ENCODE measurements at regions not wholly inside any gene's neighbourhood (a gene's known extent, or its start where the extent isn't known, plus 50 kb on each side); places are given as distances from the start of the nearest gene placed in this dataset.

- no peak for DNase-seq (ENCODE audit: low read depth)
These were observed 490.7 kb upstream of the SULF2 start for GRCh38 chr20:48276021-48276342.

GRCh38 chr20:48275286-48276020, 490.2 kb upstream of the SULF2 start:
- no peak for DNase-seq (ENCODE audit: low read depth)

GRCh38 chr20:48273843-48274242, 488.6 kb upstream of the SULF2 start:
- no peak for DNase-seq (ENCODE audit: low read depth)

GRCh38 chr20:48270885-48271284, 485.6 kb upstream of the SULF2 start:
- no peak for DNase-seq (ENCODE audit: low read depth)

- no peak for DNase-seq (ENCODE audit: low read depth)
These were observed 482.8 kb upstream of the SULF2 start for GRCh38 chr20:48267860-48268633.

GRCh38 chr20:48266571-48266970, 481.3 kb upstream of the SULF2 start:
- no peak for DNase-seq (ENCODE audit: low read depth)

- no peak for DNase-seq (ENCODE audit: low read depth)
These were observed 480.5 kb upstream of the SULF2 start for GRCh38 chr20:48265791-48266190.

GRCh38 chr20:48262955-48263354, 477.7 kb upstream of the SULF2 start:
- DNase-seq (ENCODE audit: low read depth), result no peak

- DNase-seq (ENCODE audit: low read depth), result no peak
These were observed 477.2 kb upstream of the SULF2 start for GRCh38 chr20:48262466-48262865.

GRCh38 chr20:48261398-48261910, 476.2 kb upstream of the SULF2 start:
- DNase-seq (ENCODE audit: low read depth), result no peak

GRCh38 chr20:48260129-48260756, 475.0 kb upstream of the SULF2 start:
- no peak for DNase-seq (ENCODE audit: low read depth)

- no peak for DNase-seq (ENCODE audit: low read depth)
These were observed 474.2 kb upstream of the SULF2 start for GRCh38 chr20:48259456-48259855.

GRCh38 chr20:48257833-48258232, 472.6 kb upstream of the SULF2 start:
- no peak for DNase-seq (ENCODE audit: low read depth)

- DNase-seq (ENCODE audit: low read depth), result no peak
These were observed 462.7 kb upstream of the SULF2 start for GRCh38 chr20:48247961-48248360.

- DNase-seq (ENCODE audit: low read depth), result no peak
These were observed 460.9 kb upstream of the SULF2 start for GRCh38 chr20:48246061-48246790.

- no peak for DNase-seq (ENCODE audit: low read depth)
These were observed 457.3 kb upstream of the SULF2 start for GRCh38 chr20:48242623-48243022.

GRCh38 chr20:48241482-48241881, 456.2 kb upstream of the SULF2 start:
- no peak for DNase-seq (ENCODE audit: low read depth)

GRCh38 chr20:48238781-48239180, 453.5 kb upstream of the SULF2 start:
- no peak for DNase-seq (ENCODE audit: low read depth)

GRCh38 chr20:48238326-48238725, 453.0 kb upstream of the SULF2 start:
- no peak for DNase-seq (ENCODE audit: low read depth)

GRCh38 chr20:48236000-48236970, 451.0 kb upstream of the SULF2 start:
- DNase-seq (ENCODE audit: low read depth), result no peak

- no peak for DNase-seq (ENCODE audit: low read depth)
These were observed 449.7 kb upstream of the SULF2 start for GRCh38 chr20:48234951-48235350.

All from activated T-cell treated with anti-CD3 and anti-CD28 coated beads for 48 hours (primary cell).